Skeletal muscle satellite cell (primary cell): ENCODE measurements at regions not wholly inside any gene's neighbourhood (a gene's known extent, or its start where the extent isn't known, plus 50 kb on each side); places are given as distances from the start of the nearest gene placed in this dataset.
"Not testable (repeated sequence)": the region's sequence is repeated elsewhere in the genome, so short reads cannot be mapped to it uniquely, and the experiment has no call there.

Source experiments
- H3K27me3 ChIP-seq: 2 replicates; pipeline ENCODE4 v1.7.0; 2013; ENCODE audit warnings: low read length; ENCODE audit not compliant: control insufficient read depth, insufficient read depth
- H3K36me3 ChIP-seq: 2 replicates; pipeline ENCODE4 v1.7.0; 2013; ENCODE audit warnings: mild to moderate bottlenecking, control low read depth, low read length; ENCODE audit not compliant: insufficient read depth
- H3K4me1 ChIP-seq: 2 replicates; pipeline ENCODE4 v1.7.0; 2013; ENCODE audit warnings: low read length; ENCODE audit not compliant: control insufficient read depth, insufficient read depth
- H3K4me2 ChIP-seq: 2 replicates; pipeline ENCODE4 v1.7.0; 2013; ENCODE audit warnings: mild to moderate bottlenecking, low read length
- H3K4me3 ChIP-seq: 2 replicates; pipeline ENCODE4 v1.7.0; 2013; ENCODE audit warnings: low read length
- H3K9ac ChIP-seq: 2 replicates; pipeline ENCODE4 v1.7.0; 2013; ENCODE audit warnings: mild to moderate bottlenecking, low read depth, low read length, moderate library complexity
- H3K9me3 ChIP-seq: replicated peaks from 2 replicates; pipeline ENCODE4 v1.7.0; 2013; ENCODE audit warnings: mild to moderate bottlenecking, control low read depth, low read length

DNA sequence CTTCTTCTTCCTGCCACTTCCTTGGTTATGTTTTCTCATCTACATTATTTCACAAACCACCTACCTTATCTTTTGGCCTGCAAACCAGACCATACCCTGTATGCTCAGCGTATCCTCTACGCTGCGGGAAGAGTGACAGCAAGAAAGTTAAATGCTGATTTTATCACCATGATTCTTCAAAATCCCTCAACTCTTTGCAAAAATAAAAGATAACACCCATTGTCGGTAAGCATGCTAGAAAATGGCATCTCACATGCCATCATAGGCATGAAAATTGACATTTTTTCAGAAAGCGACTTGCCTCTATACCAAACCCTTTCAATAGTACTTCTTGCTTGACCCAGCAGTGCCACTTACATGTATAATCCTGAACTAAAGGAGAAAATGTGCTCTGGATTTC, 102.0 kb downstream of the HPGD start:
- Histone ChIP-seq H3K4me1 (peaks cover 12% of the 10 kb centered on the region), H3K4me2 (no peak overlapping the region), H3K27me3 (no peaks in the 10 kb centered on the region), H3K36me3 (no peaks in the 10 kb centered on the region), H3K4me3 (no peak overlapping the region), H3K9me3 (no peaks in the 10 kb centered on the region), H3K9ac (no peak overlapping the region)

DNA sequence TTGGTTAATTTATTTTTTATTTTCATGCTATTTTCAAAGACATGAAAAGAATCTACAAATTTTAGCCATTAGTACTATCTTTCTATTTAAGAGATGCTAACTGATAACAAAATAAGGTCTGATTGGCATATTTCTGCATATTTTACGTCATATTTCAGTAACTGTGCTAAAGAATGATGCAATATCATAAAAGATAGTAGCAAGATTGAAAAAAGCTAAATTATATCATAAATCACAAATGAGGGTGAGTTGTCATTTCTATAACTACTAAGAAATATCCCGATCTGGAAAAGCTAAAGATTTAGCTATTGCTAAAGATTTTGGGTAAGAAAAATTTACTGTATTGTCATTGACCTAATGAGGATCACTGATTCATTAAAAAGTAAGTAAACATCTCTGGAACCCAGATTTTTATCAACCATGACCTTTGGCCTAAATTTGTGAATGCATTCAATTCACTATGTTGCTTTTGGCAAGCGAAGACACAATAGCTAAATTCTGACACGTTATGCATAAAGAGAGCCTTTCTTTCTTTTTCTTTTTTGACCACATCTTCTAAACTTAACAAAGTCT, 103.6 kb downstream of the HPGD start:
- Histone ChIP-seq H3K36me3 (no peaks in the 10 kb centered on the region), H3K27me3 (no peaks in the 10 kb centered on the region), H3K4me3 (no peak overlapping the region), H3K4me1 (peaks cover 8% of the 10 kb centered on the region), H3K9me3 (no peaks in the 10 kb centered on the region), H3K4me2 (no peak overlapping the region), H3K9ac (no peak overlapping the region)

GRCh38 chr4:174408841-174409552, 113.3 kb downstream of the HPGD start:
- Histone ChIP-seq H3K4me3 (no peak overlapping the region), H3K9ac (no peak overlapping the region), H3K9me3 (no peaks in the 10 kb centered on the region), H3K4me1 (no peaks in the 10 kb centered on the region), H3K4me2 (no peak overlapping the region), H3K36me3 (no peaks in the 10 kb centered on the region), H3K27me3 (no peaks in the 10 kb centered on the region)

DNA sequence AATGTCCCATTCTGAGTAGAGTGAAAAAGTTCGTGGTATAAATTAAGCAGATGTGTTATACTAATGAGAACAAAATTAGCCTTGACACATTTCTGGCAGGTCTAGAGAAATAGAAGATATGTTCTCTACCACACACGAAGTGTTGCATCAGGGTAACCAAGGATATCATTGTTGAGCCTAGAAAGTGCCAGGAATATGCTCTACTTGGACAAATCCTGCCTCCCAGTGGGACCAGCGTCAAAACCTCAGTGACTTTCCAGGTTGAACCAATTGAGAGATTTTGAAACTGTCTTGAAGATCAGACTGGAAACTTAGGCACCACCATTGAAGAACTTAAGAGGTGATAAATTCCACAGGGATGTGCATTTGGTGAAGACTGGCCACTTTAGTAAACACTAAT, 115.9 kb downstream of the HPGD start:
- H3K4me1 ChIP-seq = no peaks in the 10 kb centered on the region

GRCh38 chr4:174405923-174406322, 116.4 kb downstream of the HPGD start:
- no peaks in the 10 kb centered on the region for H3K4me1 ChIP-seq
- H3K4me2 ChIP-seq = no peak overlapping the region
- no peaks in the 10 kb centered on the region for H3K36me3 ChIP-seq
- no peak overlapping the region for H3K9ac ChIP-seq
- no peaks in the 10 kb centered on the region for H3K9me3 ChIP-seq
- H3K4me3 ChIP-seq = no peak overlapping the region
- no peaks in the 10 kb centered on the region for H3K27me3 ChIP-seq

More for the DNA sequence above, 115.9 kb downstream of the HPGD start:
- Histone ChIP-seq H3K9ac (no peak overlapping the region), H3K36me3 (no peaks in the 10 kb centered on the region), H3K27me3 (no peaks in the 10 kb centered on the region), H3K4me2 (no peak overlapping the region), H3K4me3 (no peak overlapping the region), H3K9me3 (no peaks in the 10 kb centered on the region)

GRCh38 chr4:174404677-174405076, 117.6 kb downstream of the HPGD start:
- no peaks in the 10 kb centered on the region for H3K9me3 ChIP-seq
- no peaks in the 10 kb centered on the region for H3K36me3 ChIP-seq
- no peak overlapping the region for H3K9ac ChIP-seq
- no peak overlapping the region for H3K4me2 ChIP-seq
- H3K4me1 ChIP-seq = no peaks in the 10 kb centered on the region
- no peaks in the 10 kb centered on the region for H3K27me3 ChIP-seq
- H3K4me3 ChIP-seq = no peak overlapping the region

GRCh38 chr4:174403177-174403543, 119.1 kb downstream of the HPGD start:
- Histone ChIP-seq H3K4me3 (no peak overlapping the region), H3K27me3 (no peaks in the 10 kb centered on the region), H3K4me2 (no peak overlapping the region), H3K9ac (no peak overlapping the region), H3K36me3 (no peaks in the 10 kb centered on the region), H3K4me1 (peaks cover 12% of the 10 kb centered on the region), H3K9me3 (no peaks in the 10 kb centered on the region)

- H3K4me2 ChIP-seq = no peak overlapping the region
- H3K36me3 ChIP-seq = no peaks in the 10 kb centered on the region
- H3K4me1 ChIP-seq = peaks cover 12% of the 10 kb centered on the region
These were observed 118.9 kb downstream of the CEP44 start for GRCh38 chr4:174402470-174403176.

DNA sequence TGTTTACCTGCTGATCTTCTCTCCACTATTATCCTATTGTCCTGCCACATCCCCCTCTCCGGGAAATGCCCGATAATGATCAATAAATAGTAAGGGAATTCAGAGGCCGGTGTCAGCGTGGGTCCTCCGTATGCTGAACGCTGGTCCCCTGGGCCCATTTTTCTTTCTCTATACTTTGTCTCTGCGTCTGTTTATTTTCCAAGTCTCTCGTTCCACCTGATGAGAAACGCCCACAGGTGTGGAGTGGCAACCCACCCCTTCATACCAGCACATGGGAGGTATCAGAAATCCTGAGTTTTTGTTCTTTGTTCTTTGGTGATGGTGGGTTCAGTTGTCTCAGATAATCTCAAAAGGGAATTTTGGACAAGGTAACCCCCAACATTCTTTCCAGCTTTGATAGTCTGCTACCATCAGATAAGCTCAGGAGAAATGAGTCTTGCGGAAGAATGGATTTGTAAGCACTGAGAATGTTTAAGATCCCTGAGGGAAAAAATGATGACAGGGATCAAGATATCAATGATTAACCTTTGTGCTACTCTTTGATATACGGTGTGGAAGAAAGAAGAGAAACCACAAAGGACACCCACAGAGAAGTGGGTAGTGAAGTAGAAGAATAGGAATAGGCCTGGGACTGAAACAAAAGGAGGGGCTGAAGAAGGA, 117.9 kb downstream of the CEP44 start:
- no peaks in the 10 kb centered on the region for H3K27me3 ChIP-seq
- H3K36me3 ChIP-seq = no peaks in the 10 kb centered on the region
- H3K9me3 ChIP-seq = no peaks in the 10 kb centered on the region
- no peak overlapping the region for H3K4me3 ChIP-seq
- H3K4me1 ChIP-seq = peaks cover 12% of the 10 kb centered on the region
- H3K9ac ChIP-seq = no peak overlapping the region
- no peak overlapping the region for H3K4me2 ChIP-seq

More at GRCh38 chr4:174402470-174403176, 118.9 kb downstream of the CEP44 start:
- H3K27me3 ChIP-seq = no peaks in the 10 kb centered on the region
- H3K9me3 ChIP-seq = no peaks in the 10 kb centered on the region
- H3K9ac ChIP-seq = no peak overlapping the region
- no peak overlapping the region for H3K4me3 ChIP-seq

DNA sequence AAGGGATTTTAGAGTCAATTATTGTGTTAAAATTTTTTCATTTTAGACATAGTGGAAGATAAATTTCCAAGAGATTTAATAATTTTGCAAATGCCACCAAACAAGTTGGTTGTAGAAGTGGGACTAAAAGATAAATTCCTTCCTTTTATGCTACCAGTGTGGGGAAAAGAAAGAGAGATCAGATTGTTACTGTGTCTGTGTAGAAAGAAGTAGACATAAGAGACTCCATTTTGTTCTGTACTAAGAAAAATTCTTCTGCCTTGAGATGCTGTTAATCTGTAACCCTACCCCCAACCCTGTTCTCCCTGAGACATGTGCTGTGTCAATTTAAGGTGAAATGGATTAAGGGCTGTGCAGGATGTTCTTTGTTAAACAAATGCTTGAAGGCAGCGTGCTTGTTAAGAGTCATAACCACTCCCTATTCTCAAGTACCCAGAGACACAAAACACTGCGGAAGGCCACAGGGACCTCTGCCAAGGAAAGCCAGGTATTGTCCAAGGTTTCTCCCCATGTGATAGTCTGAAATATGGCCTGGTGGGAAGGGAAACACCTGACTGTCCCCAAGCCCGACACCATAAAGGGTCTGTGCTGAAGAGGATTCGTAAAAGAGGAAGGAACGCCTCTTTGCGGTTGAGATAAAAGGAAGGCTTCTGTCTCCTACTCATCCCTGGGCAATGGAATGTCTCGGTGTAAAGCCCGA, 117.0 kb downstream of the CEP44 start:
- not testable (repeated sequence) for H3K36me3 ChIP-seq, H3K9ac ChIP-seq, H3K4me3 ChIP-seq, H3K4me2 ChIP-seq, H3K9me3 ChIP-seq, H3K27me3 ChIP-seq
- H3K4me1 ChIP-seq = peaks cover 12% of the 10 kb centered on the region

- peaks cover 15% of the 10 kb centered on the region for H3K4me1 ChIP-seq
- no peaks in the 10 kb centered on the region for H3K36me3 ChIP-seq
- peak overlapping the region; percentile 16 for H3K4me2 ChIP-seq
- no peaks in the 10 kb centered on the region for H3K27me3 ChIP-seq
- H3K4me3 ChIP-seq = no peak overlapping the region
- H3K9me3 ChIP-seq = no peaks in the 10 kb centered on the region
- H3K9ac ChIP-seq = no peak overlapping the region
These were observed 115.0 kb downstream of the CEP44 start for GRCh38 chr4:174398728-174399127.
